HepG2 (cell line): ENCODE measurements at regions not wholly inside any gene's neighbourhood (a gene's known extent, or its start where the extent isn't known, plus 50 kb on each side); places are given as distances from the start of the nearest gene placed in this dataset.

Source experiments
- FOXA3 ChIP-seq: IDR thresholded peaks from 2 replicates; pipeline ENCODE4 v1.6.1; 2016; ENCODE audit warnings: missing genetic modification reagents, missing compliant biosample characterization
- GATAD2A ChIP-seq: IDR thresholded peaks from 2 replicates; pipeline ENCODE4 v1.6.1; 2016
- GTF2F1 ChIP-seq: fragments of 150-350 bp; IDR thresholded peaks from 2 replicates; pipeline ENCODE4 v1.6.1; 2014; ENCODE audit warnings: low read length
- HNRNPUL1 ChIP-seq: fragments of 200-400 bp; formaldehyde crosslinking; IDR thresholded peaks from 2 replicates; pipeline ENCODE4 v1.6.1; 2017; ENCODE audit warnings: low read depth, mild to moderate bottlenecking, low read length, moderate library complexity
- MAFF ChIP-seq: IDR thresholded peaks from 2 replicates; pipeline ENCODE4 v1.6.1; 2011; ENCODE audit warnings: low read depth, low read length, improper control_type of control experiment
- MIXL1 ChIP-seq: IDR thresholded peaks from 2 replicates; pipeline ENCODE4 v1.6.1; 2016
- NFE2L2 ChIP-seq: fragments of 150-350 bp; IDR thresholded peaks from 2 replicates; pipeline ENCODE4 v1.6.1; 2014; ENCODE audit warnings: low read length
- NPAS2 ChIP-seq: sonication (generic); formaldehyde crosslinking; IDR thresholded peaks from 2 replicates; pipeline ENCODE4 v1.8.0; 2022; ENCODE audit warnings: mild to moderate bottlenecking, missing genetic modification reagents, borderline replicate concordance
- POLR2G ChIP-seq: fragments of 200-400 bp; formaldehyde crosslinking; IDR thresholded peaks from 2 replicates; pipeline ENCODE4 v1.6.1; 2018; ENCODE audit warnings: mild to moderate bottlenecking, low read depth, low read length, moderate library complexity
- PTBP1 ChIP-seq: fragments of 200-400 bp; formaldehyde crosslinking; IDR thresholded peaks from 2 replicates; pipeline ENCODE4 v1.6.1; 2018; ENCODE audit warnings: low read length, low read depth; ENCODE audit not compliant: poor library complexity, severe bottlenecking
- SAP130 ChIP-seq: IDR thresholded peaks from 2 replicates; pipeline ENCODE4 v1.6.1; 2016; ENCODE audit warnings: low read depth
- THYN1 ChIP-seq: sonication (generic); formaldehyde crosslinking; IDR thresholded peaks from 2 replicates; pipeline ENCODE4 v1.8.1; 2023; ENCODE audit warnings: low read depth, mild to moderate bottlenecking, moderate library complexity, missing genetic modification reagents, borderline replicate concordance
- ZFP36L2 ChIP-seq: sonication (generic); formaldehyde crosslinking; IDR thresholded peaks from 2 replicates; pipeline ENCODE4 v1.4.0; 2020; ENCODE audit warnings: missing genetic modification reagents
- ZNF232 ChIP-seq: sonication (generic); formaldehyde crosslinking; IDR thresholded peaks from 2 replicates; pipeline ENCODE4 v1.4.0; 2020; ENCODE audit warnings: missing genetic modification reagents, borderline replicate concordance
- ZNF30 ChIP-seq: sonication (generic); formaldehyde crosslinking; IDR thresholded peaks from 2 replicates; pipeline ENCODE4 v1.5.0; 2020; ENCODE audit warnings: mild to moderate bottlenecking, missing genetic modification reagents
- ZNF335 ChIP-seq: sonication (generic); formaldehyde crosslinking; IDR thresholded peaks from 2 replicates; pipeline ENCODE4 v1.4.0; 2020; ENCODE audit warnings: missing genetic modification reagents
- ZNF382 ChIP-seq: sonication (generic); formaldehyde crosslinking; IDR thresholded peaks from 2 replicates; pipeline ENCODE4 v1.5.0; 2020; ENCODE audit warnings: missing genetic modification reagents, mild to moderate bottlenecking, borderline replicate concordance
- ZNF776 ChIP-seq: sonication (generic); formaldehyde crosslinking; IDR thresholded peaks from 2 replicates; pipeline ENCODE4 v1.4.0; 2020; ENCODE audit warnings: mild to moderate bottlenecking, missing genetic modification reagents
- ZNF788 ChIP-seq: sonication (generic); formaldehyde crosslinking; IDR thresholded peaks from 2 replicates; pipeline ENCODE4 v1.5.0; 2020; ENCODE audit warnings: mild to moderate bottlenecking, missing genetic modification reagents, borderline replicate concordance
- TF ChIP-seq, protein P1 (sequence below): sonication (generic); formaldehyde crosslinking; IDR thresholded peaks from 2 replicates; pipeline ENCODE4 v1.5.0; 2020; ENCODE audit warnings: missing genetic modification reagents
- TF ChIP-seq, protein P2 (sequence below): sonication (generic); formaldehyde crosslinking; IDR thresholded peaks from 2 replicates; pipeline ENCODE4 v1.4.0; 2020; ENCODE audit warnings: missing genetic modification reagents
- TF ChIP-seq, protein P3 (sequence below): IDR thresholded peaks from 2 replicates; pipeline ENCODE4 v1.6.1; 2016; ENCODE audit warnings: missing compliant biosample characterization, missing genetic modification reagents, borderline replicate concordance
- TF ChIP-seq, protein P4 (sequence below): sonication (generic); formaldehyde crosslinking; IDR thresholded peaks from 2 replicates; pipeline ENCODE4 v1.8.0; 2022; ENCODE audit warnings: mild to moderate bottlenecking, missing genetic modification reagents, borderline replicate concordance
- TF ChIP-seq, protein P5 (sequence below): sonication (generic); formaldehyde crosslinking; IDR thresholded peaks from 2 replicates; pipeline ENCODE4 v1.5.0; 2020; ENCODE audit warnings: missing genetic modification reagents, mild to moderate bottlenecking, borderline replicate concordance
- TF ChIP-seq, protein P6 (sequence below): sonication (generic); formaldehyde crosslinking; IDR thresholded peaks from 2 replicates; pipeline ENCODE4 v1.4.0; 2020; ENCODE audit warnings: missing genetic modification reagents

DNA sequence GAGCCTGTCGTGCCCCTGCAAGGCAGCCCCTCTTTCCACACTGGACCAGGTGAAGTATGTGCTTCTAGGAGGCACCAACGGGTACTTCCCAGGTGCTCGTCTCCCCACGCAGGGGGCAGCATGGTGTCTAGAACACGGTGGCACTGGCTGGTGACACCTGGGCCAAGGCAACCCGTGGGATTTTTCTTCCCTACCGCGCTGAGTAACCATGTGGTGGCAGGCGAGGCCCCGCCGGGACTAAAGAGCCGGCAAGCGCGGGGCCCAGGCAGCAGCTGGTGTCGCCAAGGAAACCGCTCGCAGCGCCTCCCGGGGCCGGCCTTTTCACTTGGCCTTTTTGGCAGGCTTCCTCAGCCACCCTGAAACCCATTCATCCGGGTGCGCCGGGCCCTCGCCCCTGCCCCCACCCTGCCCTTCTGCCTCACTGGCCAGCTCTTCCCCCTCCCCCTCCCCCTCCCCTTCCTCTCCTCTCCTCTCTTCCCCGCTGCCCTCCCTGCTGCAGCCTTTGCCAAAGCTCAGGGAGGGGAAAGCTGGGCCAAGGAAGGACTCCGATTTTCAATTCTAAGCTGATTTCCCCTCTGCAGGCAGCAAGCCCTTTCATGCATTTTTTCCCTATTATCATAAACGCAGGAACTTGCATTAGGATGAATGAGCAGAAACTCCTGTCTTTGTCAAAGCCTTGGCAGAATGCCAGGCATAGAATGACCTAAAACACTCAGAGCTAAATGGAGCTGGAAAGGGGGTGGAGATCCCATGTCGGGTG, 81.2 kb downstream of the IRF2BPL start (continued):
- no peak for TF ChIP-seq ZNF776 (CRISPR knock-in tag)
- TF ChIP-seq ZFP36L2, result no peak
- no peak for TF ChIP-seq PTBP1
- TF ChIP-seq ZNF788 (CRISPR knock-in tag), result 0 out of 2 replicates have a peak, but pooled peaks have one; percentile 16
- TF ChIP-seq, protein P1, sequence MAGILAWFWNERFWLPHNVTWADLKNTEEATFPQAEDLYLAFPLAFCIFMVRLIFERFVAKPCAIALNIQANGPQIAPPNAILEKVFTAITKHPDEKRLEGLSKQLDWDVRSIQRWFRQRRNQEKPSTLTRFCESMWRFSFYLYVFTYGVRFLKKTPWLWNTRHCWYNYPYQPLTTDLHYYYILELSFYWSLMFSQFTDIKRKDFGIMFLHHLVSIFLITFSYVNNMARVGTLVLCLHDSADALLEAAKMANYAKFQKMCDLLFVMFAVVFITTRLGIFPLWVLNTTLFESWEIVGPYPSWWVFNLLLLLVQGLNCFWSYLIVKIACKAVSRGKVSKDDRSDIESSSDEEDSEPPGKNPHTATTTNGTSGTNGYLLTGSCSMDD (CRISPR knock-in tag), result no peak
- no peak for TF ChIP-seq NFE2L2
- TF ChIP-seq NPAS2 (CRISPR knock-in tag), result no peak
- TF ChIP-seq MAFF, result no peak
- TF ChIP-seq, protein P2, sequence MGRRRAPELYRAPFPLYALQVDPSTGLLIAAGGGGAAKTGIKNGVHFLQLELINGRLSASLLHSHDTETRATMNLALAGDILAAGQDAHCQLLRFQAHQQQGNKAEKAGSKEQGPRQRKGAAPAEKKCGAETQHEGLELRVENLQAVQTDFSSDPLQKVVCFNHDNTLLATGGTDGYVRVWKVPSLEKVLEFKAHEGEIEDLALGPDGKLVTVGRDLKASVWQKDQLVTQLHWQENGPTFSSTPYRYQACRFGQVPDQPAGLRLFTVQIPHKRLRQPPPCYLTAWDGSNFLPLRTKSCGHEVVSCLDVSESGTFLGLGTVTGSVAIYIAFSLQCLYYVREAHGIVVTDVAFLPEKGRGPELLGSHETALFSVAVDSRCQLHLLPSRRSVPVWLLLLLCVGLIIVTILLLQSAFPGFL (CRISPR knock-in tag), result no peak
- TF ChIP-seq, protein P3, sequence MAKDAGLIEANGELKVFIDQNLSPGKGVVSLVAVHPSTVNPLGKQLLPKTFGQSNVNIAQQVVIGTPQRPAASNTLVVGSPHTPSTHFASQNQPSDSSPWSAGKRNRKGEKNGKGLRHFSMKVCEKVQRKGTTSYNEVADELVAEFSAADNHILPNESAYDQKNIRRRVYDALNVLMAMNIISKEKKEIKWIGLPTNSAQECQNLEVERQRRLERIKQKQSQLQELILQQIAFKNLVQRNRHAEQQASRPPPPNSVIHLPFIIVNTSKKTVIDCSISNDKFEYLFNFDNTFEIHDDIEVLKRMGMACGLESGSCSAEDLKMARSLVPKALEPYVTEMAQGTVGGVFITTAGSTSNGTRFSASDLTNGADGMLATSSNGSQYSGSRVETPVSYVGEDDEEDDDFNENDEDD (CRISPR knock-in tag), result peak; percentile 64
- no peak for TF ChIP-seq POLR2G
- TF ChIP-seq, protein P4, sequence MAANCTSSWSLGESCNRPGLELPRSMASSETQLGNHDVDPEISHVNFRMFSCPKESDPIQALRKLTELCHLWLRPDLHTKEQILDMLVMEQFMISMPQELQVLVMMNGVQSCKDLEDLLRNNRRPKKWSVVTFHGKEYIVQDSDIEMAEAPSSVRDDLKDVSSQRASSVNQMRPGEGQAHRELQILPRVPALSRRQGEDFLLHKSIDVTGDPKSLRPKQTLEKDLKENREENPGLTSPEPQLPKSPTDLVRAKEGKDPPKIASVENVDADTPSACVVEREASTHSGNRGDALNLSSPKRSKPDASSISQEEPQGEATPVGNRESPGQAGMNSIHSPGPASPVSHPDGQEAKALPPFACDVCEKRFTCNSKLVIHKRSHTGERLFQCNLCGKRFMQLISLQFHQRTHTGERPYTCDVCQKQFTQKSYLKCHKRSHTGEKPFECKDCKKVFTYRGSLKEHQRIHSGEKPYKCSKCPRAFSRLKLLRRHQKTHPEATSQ (CRISPR knock-in tag), result no peak
- TF ChIP-seq GATAD2A, result peak; percentile 19; the same call in 1 of the 2 replicates
- no peak for TF ChIP-seq ZNF382 (CRISPR knock-in tag)
- no peak for TF ChIP-seq FOXA3 (CRISPR knock-in tag)
- TF ChIP-seq ZNF335 (CRISPR knock-in tag), result no peak
- no peak for TF ChIP-seq HNRNPUL1
- TF ChIP-seq ZNF30 (CRISPR knock-in tag), result no peak
- TF ChIP-seq ZNF232 (CRISPR knock-in tag), result no peak
- TF ChIP-seq THYN1 (CRISPR knock-in tag), result no peak
- TF ChIP-seq, protein P5, sequence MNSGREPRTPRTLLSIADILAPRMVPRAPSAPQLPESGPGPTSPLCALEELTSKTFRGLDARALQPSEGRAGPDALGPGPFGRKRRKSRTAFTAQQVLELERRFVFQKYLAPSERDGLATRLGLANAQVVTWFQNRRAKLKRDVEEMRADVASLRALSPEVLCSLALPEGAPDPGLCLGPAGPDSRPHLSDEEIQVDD (CRISPR knock-in tag), result no peak
- TF ChIP-seq, protein P6, sequence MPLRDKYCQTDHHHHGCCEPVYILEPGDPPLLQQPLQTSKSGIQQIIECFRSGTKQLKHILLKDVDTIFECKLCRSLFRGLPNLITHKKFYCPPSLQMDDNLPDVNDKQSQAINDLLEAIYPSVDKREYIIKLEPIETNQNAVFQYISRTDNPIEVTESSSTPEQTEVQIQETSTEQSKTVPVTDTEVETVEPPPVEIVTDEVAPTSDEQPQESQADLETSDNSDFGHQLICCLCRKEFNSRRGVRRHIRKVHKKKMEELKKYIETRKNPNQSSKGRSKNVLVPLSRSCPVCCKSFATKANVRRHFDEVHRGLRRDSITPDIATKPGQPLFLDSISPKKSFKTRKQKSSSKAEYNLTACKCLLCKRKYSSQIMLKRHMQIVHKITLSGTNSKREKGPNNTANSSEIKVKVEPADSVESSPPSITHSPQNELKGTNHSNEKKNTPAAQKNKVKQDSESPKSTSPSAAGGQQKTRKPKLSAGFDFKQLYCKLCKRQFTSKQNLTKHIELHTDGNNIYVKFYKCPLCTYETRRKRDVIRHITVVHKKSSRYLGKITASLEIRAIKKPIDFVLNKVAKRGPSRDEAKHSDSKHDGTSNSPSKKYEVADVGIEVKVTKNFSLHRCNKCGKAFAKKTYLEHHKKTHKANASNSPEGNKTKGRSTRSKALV (CRISPR knock-in tag), result no peak; the same call in 1 of the 2 replicates
- TF ChIP-seq GTF2F1, result no peak
- TF ChIP-seq SAP130 (CRISPR knock-in tag), result peak; percentile 76
- no peak for TF ChIP-seq MIXL1
